ENCODE measurements at regions not wholly inside any gene's neighbourhood (a gene's known extent, or its start where the extent isn't known, plus 50 kb on each side); places are given as distances from the start of the nearest gene placed in this dataset.

DNA sequence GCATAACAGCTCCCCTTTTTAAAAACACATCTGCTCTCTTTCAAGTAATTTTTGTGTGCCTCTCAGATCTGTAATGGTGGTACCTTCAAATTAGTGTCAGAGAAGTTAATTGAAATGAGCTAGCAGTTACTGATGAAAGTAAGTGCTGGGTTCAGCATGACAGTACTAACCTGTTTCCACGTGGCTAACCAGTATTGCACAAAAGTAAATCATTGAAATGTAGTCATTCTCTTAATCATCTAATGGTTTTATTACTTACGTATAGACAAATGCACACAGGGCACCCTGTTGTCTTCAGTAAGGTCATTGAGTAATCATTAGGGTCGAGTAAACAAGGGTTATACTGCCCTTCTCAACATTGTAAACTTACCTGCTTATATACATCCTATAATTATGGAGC, 157.8 kb upstream of the PRR16 start:
- no peak for FAIRE-seq
- no peak overlapping the region for H3K9ac ChIP-seq (ENCODE audit: low read length)
- no peaks in the 10 kb centered on the region for H3K27me3 ChIP-seq (ENCODE audit: insufficient read depth, low read length)
- Mint-ChIP-seq H3K36me3 (ENCODE audit: low read depth, unreplicated experiment) (no peaks in the 10 kb centered on the region), H3K4me1 (ENCODE audit: low read depth, unreplicated experiment) (peaks cover 3% of the 10 kb centered on the region), H3K27me3 (ENCODE audit: low read depth, unreplicated experiment) (no peaks in the 10 kb centered on the region), H3K27ac (ENCODE audit: unreplicated experiment) (no peak overlapping the region), H3K9me3 (ENCODE audit: unreplicated experiment) (peaks cover 2% of the 10 kb centered on the region), H3K4me3 (ENCODE audit: unreplicated experiment) (no peak overlapping the region)
- no peaks in the 10 kb centered on the region for H3K4me1 ChIP-seq (ENCODE audit: insufficient read depth, low read length)
- H2AFZ ChIP-seq (ENCODE audit: low read depth, low read length): no peak overlapping the region
- no peak overlapping the region for H3K4me3 ChIP-seq (ENCODE audit: insufficient read depth, low read depth, low read length)
- H4K20me1 ChIP-seq (ENCODE audit: insufficient read depth, low read length): no peaks in the 10 kb centered on the region
- DNase-seq (ENCODE audit: low read depth): no peak
- no peak overlapping the region for H3K27ac ChIP-seq (ENCODE audit: low read depth, low read length)
- H3K36me3 ChIP-seq (ENCODE audit: insufficient read depth, low read length): no peaks in the 10 kb centered on the region
- H3K4me2 ChIP-seq (ENCODE audit: low read length): no peak overlapping the region
- no peak for TF ChIP-seq EZH2 (IDR thresholded peaks at IDR 0.05; ENCODE audit: insufficient read depth, low read length)
- H3K9me3 ChIP-seq (ENCODE audit: insufficient read depth, low read depth, low read length): no peaks in the 10 kb centered on the region
- no peaks in the 10 kb centered on the region for H3K79me2 ChIP-seq (ENCODE audit: insufficient read depth, low read length)

DNA sequence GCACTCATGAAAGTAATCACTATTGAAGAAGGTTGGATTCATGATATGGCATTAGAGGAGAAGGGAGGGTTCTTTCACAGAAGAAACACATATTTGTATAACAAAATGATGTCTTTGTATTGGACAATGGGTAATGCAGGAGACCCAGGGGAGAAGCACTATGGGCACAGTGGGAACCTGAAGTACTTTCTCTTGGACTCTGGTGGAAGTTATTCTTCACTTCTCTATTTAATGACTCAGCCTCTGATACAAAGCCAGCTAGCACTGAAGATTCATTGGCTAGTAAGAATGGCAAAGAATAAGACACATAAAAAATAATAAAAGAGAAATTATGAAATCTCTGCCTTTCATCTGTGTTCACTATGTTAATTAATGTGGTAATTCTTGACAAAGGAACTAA, 149.9 kb upstream of the PRR16 start:
- DNase-seq (ENCODE audit: low read depth) (no peak), FAIRE-seq (no peak)
- Mint-ChIP-seq H3K4me3 (ENCODE audit: unreplicated experiment) (no peak overlapping the region), H3K9me3 (ENCODE audit: unreplicated experiment) (peaks cover 2% of the 10 kb centered on the region), H3K4me1 (ENCODE audit: low read depth, unreplicated experiment) (no peaks in the 10 kb centered on the region), H3K36me3 (ENCODE audit: low read depth, unreplicated experiment) (no peaks in the 10 kb centered on the region), H3K27ac (ENCODE audit: unreplicated experiment) (no peak overlapping the region), H3K27me3 (ENCODE audit: low read depth, unreplicated experiment) (no peaks in the 10 kb centered on the region)
- no peaks in the 10 kb centered on the region for H3K36me3 ChIP-seq (ENCODE audit: insufficient read depth, low read length)
- no peak overlapping the region for H2AFZ ChIP-seq (ENCODE audit: low read depth, low read length)
- H3K27ac ChIP-seq (ENCODE audit: low read depth, low read length): no peak overlapping the region
- H3K4me1 ChIP-seq (ENCODE audit: insufficient read depth, low read length): no peaks in the 10 kb centered on the region
- no peaks in the 10 kb centered on the region for H3K79me2 ChIP-seq (ENCODE audit: insufficient read depth, low read length)
- H4K20me1 ChIP-seq (ENCODE audit: insufficient read depth, low read length): no peaks in the 10 kb centered on the region
- TF ChIP-seq EZH2 (IDR thresholded peaks at IDR 0.05; ENCODE audit: insufficient read depth, low read length): no peak
- TF ChIP-seq, protein P1, sequence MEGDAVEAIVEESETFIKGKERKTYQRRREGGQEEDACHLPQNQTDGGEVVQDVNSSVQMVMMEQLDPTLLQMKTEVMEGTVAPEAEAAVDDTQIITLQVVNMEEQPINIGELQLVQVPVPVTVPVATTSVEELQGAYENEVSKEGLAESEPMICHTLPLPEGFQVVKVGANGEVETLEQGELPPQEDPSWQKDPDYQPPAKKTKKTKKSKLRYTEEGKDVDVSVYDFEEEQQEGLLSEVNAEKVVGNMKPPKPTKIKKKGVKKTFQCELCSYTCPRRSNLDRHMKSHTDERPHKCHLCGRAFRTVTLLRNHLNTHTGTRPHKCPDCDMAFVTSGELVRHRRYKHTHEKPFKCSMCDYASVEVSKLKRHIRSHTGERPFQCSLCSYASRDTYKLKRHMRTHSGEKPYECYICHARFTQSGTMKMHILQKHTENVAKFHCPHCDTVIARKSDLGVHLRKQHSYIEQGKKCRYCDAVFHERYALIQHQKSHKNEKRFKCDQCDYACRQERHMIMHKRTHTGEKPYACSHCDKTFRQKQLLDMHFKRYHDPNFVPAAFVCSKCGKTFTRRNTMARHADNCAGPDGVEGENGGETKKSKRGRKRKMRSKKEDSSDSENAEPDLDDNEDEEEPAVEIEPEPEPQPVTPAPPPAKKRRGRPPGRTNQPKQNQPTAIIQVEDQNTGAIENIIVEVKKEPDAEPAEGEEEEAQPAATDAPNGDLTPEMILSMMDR (IDR thresholded peaks at IDR 0.05; ENCODE audit: insufficient read depth, low read depth, low read length): no peak
- H3K4me2 ChIP-seq (ENCODE audit: low read length): no peak overlapping the region
- no peaks in the 10 kb centered on the region for H3K27me3 ChIP-seq (ENCODE audit: insufficient read depth, low read length)
- no peaks in the 10 kb centered on the region for H3K9me3 ChIP-seq (ENCODE audit: insufficient read depth, low read depth, low read length)
- H3K4me3 ChIP-seq (ENCODE audit: insufficient read depth, low read depth, low read length): no peak overlapping the region
- no peak overlapping the region for H3K9ac ChIP-seq (ENCODE audit: low read length)

DNA sequence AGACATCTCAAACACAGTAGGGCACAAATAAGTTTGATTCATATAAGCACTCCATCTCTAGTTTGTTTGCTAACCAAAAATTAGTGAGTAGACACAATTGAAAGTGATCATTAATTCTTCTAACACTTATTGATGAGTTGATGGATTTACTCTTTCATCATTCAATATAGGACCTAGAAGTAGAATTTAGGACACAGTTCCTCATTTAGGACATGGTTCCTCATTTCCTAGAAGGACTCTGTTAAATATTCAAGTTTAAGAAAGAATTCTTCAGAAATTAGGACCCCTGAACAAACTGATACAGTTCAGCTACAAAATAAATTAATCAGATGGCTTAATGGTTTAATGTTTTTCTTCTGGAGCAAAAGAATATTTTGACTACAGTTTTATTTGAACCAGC, 143.5 kb upstream of the PRR16 start:
- no peak overlapping the region for H3K4me2 ChIP-seq (ENCODE audit: low read length)
- H3K27ac ChIP-seq (ENCODE audit: low read depth, low read length): no peak overlapping the region
- no peaks in the 10 kb centered on the region for H4K20me1 ChIP-seq (ENCODE audit: insufficient read depth, low read length)
- DNase-seq (ENCODE audit: low read depth) (no peak), FAIRE-seq (no peak)
- H3K4me3 Mint-ChIP-seq (ENCODE audit: unreplicated experiment): no peak overlapping the region
- no peak for TF ChIP-seq EZH2 (IDR thresholded peaks at IDR 0.05; ENCODE audit: insufficient read depth, low read length)
- TF ChIP-seq, protein P1 (IDR thresholded peaks at IDR 0.05; ENCODE audit: insufficient read depth, low read depth, low read length): no peak
- H3K9ac ChIP-seq (ENCODE audit: low read length): no peak overlapping the region
- no peak overlapping the region for H3K4me3 ChIP-seq (ENCODE audit: insufficient read depth, low read depth, low read length)
- no peaks in the 10 kb centered on the region for H3K9me3 Mint-ChIP-seq (ENCODE audit: unreplicated experiment)
- no peaks in the 10 kb centered on the region for H3K36me3 Mint-ChIP-seq (ENCODE audit: low read depth, unreplicated experiment)
- no peaks in the 10 kb centered on the region for H3K9me3 ChIP-seq (ENCODE audit: insufficient read depth, low read depth, low read length)
- no peak overlapping the region for H2AFZ ChIP-seq (ENCODE audit: low read depth, low read length)
- no peaks in the 10 kb centered on the region for H3K79me2 ChIP-seq (ENCODE audit: insufficient read depth, low read length)
- no peaks in the 10 kb centered on the region for H3K27me3 ChIP-seq (ENCODE audit: insufficient read depth, low read length)
- no peaks in the 10 kb centered on the region for H3K4me1 Mint-ChIP-seq (ENCODE audit: low read depth, unreplicated experiment)
- no peaks in the 10 kb centered on the region for H3K27me3 Mint-ChIP-seq (ENCODE audit: low read depth, unreplicated experiment)
- H3K4me1 ChIP-seq (ENCODE audit: insufficient read depth, low read length): no peaks in the 10 kb centered on the region
- no peaks in the 10 kb centered on the region for H3K36me3 ChIP-seq (ENCODE audit: insufficient read depth, low read length)
- H3K27ac Mint-ChIP-seq (ENCODE audit: unreplicated experiment): no peak overlapping the region
